Adrenal gland (tissue), 5 donors: ENCODE measurements at regions not wholly inside any gene's neighbourhood (a gene's known extent, or its start where the extent isn't known, plus 50 kb on each side); places are given as distances from the start of the nearest gene placed in this dataset.

ENCODE experiments used
- CTCF ChIP-seq, 6 experiments: fragments of 450-650 bp in 4 of 6; fragments of 200-600 bp in 2 of 6; sonication (generic) in 1 of 6; IDR thresholded peaks; 1 replicate in 5 of 6; 2 replicates in 1 of 6; pipeline versions ENCODE4 v1.5.1 to v1.8.0; 2016 to 2021; ENCODE audit warnings: antibody characterized with exemption in 6 of 6, mild to moderate bottlenecking in 2 of 6, moderate library complexity in 1 of 6
- POLR2A ChIP-seq, 2 donors: fragments of 450-650 bp; IDR thresholded peaks; one replicate each; pipeline ENCODE4 v1.6.1; 2017; ENCODE audit warnings: antibody characterized with exemption in 2 of 2, mild to moderate bottlenecking in 2 of 2, moderate library complexity in 1 of 2
- donor health status: DM: no; HTN: no; CAD: no.

GRCh38 chr3:30331519-30331918 is 274.9 kb upstream of the TGFBR2 start:
- TF ChIP-seq POLR2A (IDR thresholded peaks at IDR 0.05) (no peak), CTCF (IDR thresholded peaks at IDR 0.05) (no peak)
